ENCODE measurements at regions not wholly inside any gene's neighbourhood (a gene's known extent, or its start where the extent isn't known, plus 50 kb on each side); places are given as distances from the start of the nearest gene placed in this dataset.

GRCh38 chr13:66222926-66223325 lies 1007.2 kb downstream of the PCDH9 start:
- POLR2A ChIA-PET: no interaction called here
- CTCF ChIA-PET (ENCODE audit: low intra/inter-chr PET ratio, low total read pairs): no interaction called here
- H3K79me2 ChIP-seq (ENCODE audit: insufficient read depth, low read length): no peaks in the 10 kb centered on the region

More at GRCh38 chr13:66222926-66223325, 1007.2 kb downstream of the PCDH9 start:
- peaks cover 14% of the 10 kb centered on the region; the same call in 1 of the 2 replicates for H3K9me3 ChIP-seq (ENCODE audit: low read length)
- H3K4me2 ChIP-seq (ENCODE audit: low read depth, low read length): no peak overlapping the region
- no peak overlapping the region for H3K27ac ChIP-seq (ENCODE audit: extremely low read length, insufficient read depth, low read length)
- TF ChIP-seq ZNF788 (CRISPR knock-in tag; IDR thresholded peaks at IDR 0.05; ENCODE audit: borderline replicate concordance): no peak
- no peak for TF ChIP-seq RCOR2 (CRISPR knock-in tag; IDR thresholded peaks at IDR 0.05)
- TF ChIP-seq MTF2 (CRISPR knock-in tag; IDR thresholded peaks at IDR 0.05; ENCODE audit: borderline replicate concordance): no peak
- TF ChIP-seq ZFP36L2 (CRISPR knock-in tag; IDR thresholded peaks at IDR 0.05): no peak
- TF ChIP-seq BORCS8-MEF2B (CRISPR knock-in tag; IDR thresholded peaks at IDR 0.05): no peak
- TF ChIP-seq FOXK2 (IDR thresholded peaks at IDR 0.05): no peak
- no peak for TF ChIP-seq SNAPC2 (CRISPR knock-in tag; IDR thresholded peaks at IDR 0.05)
- no peak for TF ChIP-seq SATB2 (CRISPR knock-in tag; IDR thresholded peaks at IDR 0.05)
- no peak for TF ChIP-seq ZNF34 (CRISPR knock-in tag; IDR thresholded peaks at IDR 0.05; ENCODE audit: borderline replicate concordance)
- no peak for TF ChIP-seq ZNF580 (CRISPR knock-in tag; IDR thresholded peaks at IDR 0.05; ENCODE audit: borderline replicate concordance, low read depth)
- TF ChIP-seq ZNF362 (CRISPR knock-in tag; IDR thresholded peaks at IDR 0.05; ENCODE audit: borderline replicate concordance): no peak
- no peak for TF ChIP-seq ZMAT3 (CRISPR knock-in tag; conservative IDR thresholded peaks at IDR 0.05)
- no peak for TF ChIP-seq ARID4A (CRISPR knock-in tag; IDR thresholded peaks at IDR 0.05; ENCODE audit: borderline replicate concordance)
- TF ChIP-seq SNRNP70 (IDR thresholded peaks at IDR 0.05; ENCODE audit: low read depth, low read length): no peak
- no peaks in the 10 kb centered on the region for H3K36me3 ChIP-seq (replicated peaks in 1 of 2; ENCODE audit: control insufficient read depth in 1 of 2, insufficient read depth in 2 of 2, low read length in 2 of 2)
- FAIRE-seq (no peak), ATAC-seq (no peak), DNase-seq (ENCODE audit: low spot score) (no peak)
- intact Hi-C loops (cut with micrococcal nuclease; ENCODE audit: unreplicated experiment) (no loop called here), in situ Hi-C loops (cut with HindIII; ENCODE audit: extremely low pct_ligation_motif_present, low pct_unique_long_range_greater_than_20kb) (no loop called here)
- H2AFZ ChIP-seq (ENCODE audit: low read length): no peak overlapping the region
- no peaks in the 10 kb centered on the region for H4K20me1 ChIP-seq (ENCODE audit: insufficient read depth, low read length)
- H3K27me3 ChIP-seq (ENCODE audit: control insufficient read depth in 1 of 2, insufficient read depth in 2 of 2, low read length in 2 of 2): no peaks in the 10 kb centered on the region
- H3K4me1 ChIP-seq (ENCODE audit: insufficient read depth, low read length): no peaks in the 10 kb centered on the region
- H3K9ac ChIP-seq (ENCODE audit: insufficient read depth, low read depth, low read length): no peak overlapping the region
- WGBS (ENCODE audit: low lambda C conversion rate): 3% methylated on average over 4 of the region's 4 CpGs
- BruUV-seq (replicated peaks): no TSS peak
- H3K4me3 ChIP-seq (replicated peaks in 1 of 3; ENCODE audit: insufficient read depth in 1 of 3, low read depth in 2 of 3, low read length in 3 of 3): no peak overlapping the region
